Mucosa of descending colon (tissue), 3 donors: ENCODE measurements at regions not wholly inside any gene's neighbourhood (a gene's known extent, or its start where the extent isn't known, plus 50 kb on each side); places are given as distances from the start of the nearest gene placed in this dataset.

Experiments used
- ATAC-seq: fragments of 200-7000 bp; cut with Tn5 transposase; one replicate; pipeline ENCODE4 v1.9.1; 2020; ENCODE audit warnings: mild to moderate bottlenecking, moderate library complexity
- DNase-seq, 3 donors: peaks; one replicate each; pipeline ENCODE4 v3.0.0-alpha.2; 2020
- H3K36me3 ChIP-seq: fragments of 200-600 bp; one replicate; pipeline ENCODE4 v1.8.0; 2021; ENCODE audit warnings: low read depth, mild to moderate bottlenecking
- H3K4me1 ChIP-seq: fragments of 200-600 bp; one replicate; pipeline ENCODE4 v1.8.0; 2021; ENCODE audit warnings: low read depth, mild to moderate bottlenecking
- H3K4me3 ChIP-seq: fragments of 200-600 bp; one replicate; pipeline ENCODE4 v1.8.0; 2021; ENCODE audit warnings: mild to moderate bottlenecking
- H3K9me3 ChIP-seq: fragments of 200-600 bp; one replicate; pipeline ENCODE4 v1.8.0; 2021; ENCODE audit warnings: mild to moderate bottlenecking
- intact Hi-C, 2 donors: fragments of 100-400 bp; cut with DNase I in 1 of 2; cut with micrococcal nuclease in 1 of 2; formaldehyde crosslinking; loops; one replicate each; pipeline versions ENCODE4 v1.11.0 to v1.11.1; 2022; cut with DNase I, micrococcal nuclease
- TF ChIP-seq, protein P1 (sequence below): fragments of 200-600 bp; IDR thresholded peaks from one replicate; pipeline ENCODE4 v1.8.0; 2022; ENCODE audit warnings: antibody characterized with exemption, mild to moderate bottlenecking
- donor health status: DM: no; HTN: no; CAD: no; lungs with moderate emphysema.
- donor health status: DM: no; HTN: no; CAD: no.
- donor health status: DM: no; HTN: yes; CAD: no.

DNA sequence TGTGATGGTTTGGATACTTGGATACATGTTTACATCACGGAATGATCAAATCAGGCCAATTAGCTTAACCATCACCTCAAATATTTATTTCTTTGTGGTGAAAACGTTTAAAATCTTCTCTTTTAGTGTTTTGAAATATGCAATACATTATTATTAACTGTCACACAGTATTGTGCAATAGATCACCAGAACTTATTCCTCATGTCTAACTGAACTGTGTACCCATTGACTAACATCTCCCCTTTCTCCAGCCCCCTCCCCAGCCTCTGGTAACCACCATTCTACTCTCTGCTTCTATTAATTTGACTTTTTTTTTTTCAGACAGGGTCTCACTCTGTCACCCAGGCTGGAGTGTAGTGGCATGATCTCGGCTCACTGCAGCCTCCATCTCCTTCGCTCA, 471.9 kb downstream of the BCOR start:
- Histone ChIP-seq H3K4me1 (no peaks in the 10 kb centered on the region), H3K36me3 (no peaks in the 10 kb centered on the region), H3K4me3 (no peak overlapping the region), H3K9me3 (no peaks in the 10 kb centered on the region)
- no peak for ATAC-seq
- TF ChIP-seq, protein P1, sequence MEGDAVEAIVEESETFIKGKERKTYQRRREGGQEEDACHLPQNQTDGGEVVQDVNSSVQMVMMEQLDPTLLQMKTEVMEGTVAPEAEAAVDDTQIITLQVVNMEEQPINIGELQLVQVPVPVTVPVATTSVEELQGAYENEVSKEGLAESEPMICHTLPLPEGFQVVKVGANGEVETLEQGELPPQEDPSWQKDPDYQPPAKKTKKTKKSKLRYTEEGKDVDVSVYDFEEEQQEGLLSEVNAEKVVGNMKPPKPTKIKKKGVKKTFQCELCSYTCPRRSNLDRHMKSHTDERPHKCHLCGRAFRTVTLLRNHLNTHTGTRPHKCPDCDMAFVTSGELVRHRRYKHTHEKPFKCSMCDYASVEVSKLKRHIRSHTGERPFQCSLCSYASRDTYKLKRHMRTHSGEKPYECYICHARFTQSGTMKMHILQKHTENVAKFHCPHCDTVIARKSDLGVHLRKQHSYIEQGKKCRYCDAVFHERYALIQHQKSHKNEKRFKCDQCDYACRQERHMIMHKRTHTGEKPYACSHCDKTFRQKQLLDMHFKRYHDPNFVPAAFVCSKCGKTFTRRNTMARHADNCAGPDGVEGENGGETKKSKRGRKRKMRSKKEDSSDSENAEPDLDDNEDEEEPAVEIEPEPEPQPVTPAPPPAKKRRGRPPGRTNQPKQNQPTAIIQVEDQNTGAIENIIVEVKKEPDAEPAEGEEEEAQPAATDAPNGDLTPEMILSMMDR: no peak
- intact Hi-C loops: no loop called here
- DNase-seq: no peak

GRCh38 chrX:39626749-39627148, 471.0 kb downstream of the BCOR start:
- Histone ChIP-seq H3K36me3 (no peaks in the 10 kb centered on the region), H3K9me3 (no peaks in the 10 kb centered on the region), H3K4me1 (no peaks in the 10 kb centered on the region), H3K4me3 (no peak overlapping the region)
- TF ChIP-seq, protein P1: no peak
- intact Hi-C loops: no loop called here
- no peak for DNase-seq
- ATAC-seq: no peak

DNA sequence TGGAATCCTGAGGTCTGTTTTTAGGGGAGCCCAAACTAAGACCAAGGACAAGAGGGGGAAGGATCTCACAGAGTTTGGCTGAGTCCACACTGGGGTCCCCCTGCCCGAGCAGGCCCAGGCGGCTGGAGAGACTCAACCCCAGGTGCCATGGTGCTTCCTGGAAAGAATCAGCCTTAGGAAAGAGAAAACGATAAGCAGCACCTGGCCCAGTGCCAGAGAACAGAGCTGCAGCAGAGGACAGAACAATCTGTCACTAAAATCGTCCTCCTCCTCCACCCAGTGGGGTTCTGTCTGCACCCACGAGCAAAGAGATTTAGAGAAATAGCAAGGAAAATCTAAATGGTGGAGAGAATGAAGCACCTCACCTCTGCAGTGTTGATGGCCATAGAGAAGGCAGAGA, 470.5 kb downstream of the BCOR start:
- no peaks in the 10 kb centered on the region for H3K36me3 ChIP-seq
- DNase-seq: no peak

GRCh38 chrX:39629001-39629400, 468.8 kb downstream of the BCOR start:
- intact Hi-C loops: no loop called here
- H3K9me3 ChIP-seq: no peaks in the 10 kb centered on the region
- no peak overlapping the region for H3K4me3 ChIP-seq
- no peak for DNase-seq
- TF ChIP-seq, protein P1: no peak
- H3K36me3 ChIP-seq: no peaks in the 10 kb centered on the region
- ATAC-seq: no peak
- no peaks in the 10 kb centered on the region for H3K4me1 ChIP-seq

More for the DNA sequence above, 470.5 kb downstream of the BCOR start:
- ATAC-seq: no peak
- intact Hi-C loops: no loop called here
- no peaks in the 10 kb centered on the region for H3K4me1 ChIP-seq
- TF ChIP-seq, protein P1: no peak
- no peak overlapping the region for H3K4me3 ChIP-seq
- no peaks in the 10 kb centered on the region for H3K9me3 ChIP-seq

DNA sequence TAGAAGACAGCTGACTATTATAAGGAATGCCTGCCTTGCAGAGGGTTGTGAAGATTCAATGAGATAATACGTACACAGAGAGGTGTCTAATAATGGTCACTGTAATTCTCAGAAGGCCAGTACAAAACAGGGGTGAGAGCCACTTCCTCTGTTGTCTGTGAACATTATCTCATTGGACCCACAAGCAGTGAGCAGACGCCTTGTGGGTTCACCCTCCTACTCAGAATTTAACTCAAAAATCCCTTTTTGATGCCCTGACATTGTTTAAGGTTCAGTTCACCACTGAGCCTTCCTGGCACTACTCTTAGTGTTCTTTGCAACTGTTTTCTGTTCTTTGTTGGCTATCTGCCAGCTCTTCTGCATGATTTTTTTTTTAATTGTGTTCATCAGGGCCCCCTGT, 467.4 kb downstream of the BCOR start:
- Histone ChIP-seq H3K36me3 (no peaks in the 10 kb centered on the region), H3K4me1 (no peaks in the 10 kb centered on the region), H3K4me3 (no peak overlapping the region), H3K9me3 (no peaks in the 10 kb centered on the region)
- DNase-seq: no peak
- TF ChIP-seq, protein P1: no peak
- no peak for ATAC-seq
- intact Hi-C loops: no loop called here
